ENCODE measurements at regions not wholly inside any gene's neighbourhood (a gene's known extent, or its start where the extent isn't known, plus 50 kb on each side); places are given as distances from the start of the nearest gene placed in this dataset.
"Not testable (repeated sequence)": the region's sequence is repeated elsewhere in the genome, so short reads cannot be mapped to it uniquely, and the experiment has no call there.

DNA sequence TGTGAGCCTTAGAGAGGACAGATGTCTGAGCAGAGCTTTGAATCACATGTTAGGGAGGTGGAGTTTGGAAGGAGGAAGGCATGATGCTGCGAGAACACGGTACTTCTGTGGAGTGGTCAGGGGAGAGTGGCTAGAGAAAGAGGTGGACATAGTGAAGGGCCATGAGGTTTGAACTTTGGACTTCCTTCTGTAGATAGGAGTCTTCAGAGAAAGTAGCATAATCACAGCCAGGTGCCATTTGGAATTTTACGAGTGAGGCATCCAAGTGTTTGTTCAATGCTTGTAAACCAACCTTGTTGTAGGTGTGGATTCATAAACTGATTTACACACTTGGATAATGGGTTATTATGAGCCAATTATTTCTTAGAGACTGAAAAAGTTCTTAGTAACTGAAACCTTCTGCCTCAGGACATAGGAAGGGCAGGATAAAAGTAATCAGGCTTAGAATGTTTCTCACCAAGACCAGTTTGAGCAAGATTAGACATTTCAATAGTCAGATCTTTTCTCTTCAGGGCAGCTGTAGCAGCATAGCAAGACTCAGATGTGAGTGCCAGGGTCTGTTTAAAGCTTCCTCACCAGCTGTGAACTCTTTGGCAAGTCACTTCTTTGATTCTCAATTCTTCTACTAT, 83.5 kb upstream of the HMCN1 start:
- Histone ChIP-seq H3K27me3 (no peaks in the 10 kb centered on the region), H3K27ac (no peak overlapping the region), H3K4me3 (no peak overlapping the region), H3K4me1 (no peaks in the 10 kb centered on the region), H3K9me3 (no peaks in the 10 kb centered on the region), H3K36me3 (no peaks in the 10 kb centered on the region)
- in situ Hi-C loops (cut with MboI; ENCODE audit: low sequenced_read_pairs in 4 of 4) (no loop called here), intact Hi-C loops (cut with DNase I; ENCODE audit: low total_unique reads) (no loop called here)
- TF ChIP-seq, protein P1, sequence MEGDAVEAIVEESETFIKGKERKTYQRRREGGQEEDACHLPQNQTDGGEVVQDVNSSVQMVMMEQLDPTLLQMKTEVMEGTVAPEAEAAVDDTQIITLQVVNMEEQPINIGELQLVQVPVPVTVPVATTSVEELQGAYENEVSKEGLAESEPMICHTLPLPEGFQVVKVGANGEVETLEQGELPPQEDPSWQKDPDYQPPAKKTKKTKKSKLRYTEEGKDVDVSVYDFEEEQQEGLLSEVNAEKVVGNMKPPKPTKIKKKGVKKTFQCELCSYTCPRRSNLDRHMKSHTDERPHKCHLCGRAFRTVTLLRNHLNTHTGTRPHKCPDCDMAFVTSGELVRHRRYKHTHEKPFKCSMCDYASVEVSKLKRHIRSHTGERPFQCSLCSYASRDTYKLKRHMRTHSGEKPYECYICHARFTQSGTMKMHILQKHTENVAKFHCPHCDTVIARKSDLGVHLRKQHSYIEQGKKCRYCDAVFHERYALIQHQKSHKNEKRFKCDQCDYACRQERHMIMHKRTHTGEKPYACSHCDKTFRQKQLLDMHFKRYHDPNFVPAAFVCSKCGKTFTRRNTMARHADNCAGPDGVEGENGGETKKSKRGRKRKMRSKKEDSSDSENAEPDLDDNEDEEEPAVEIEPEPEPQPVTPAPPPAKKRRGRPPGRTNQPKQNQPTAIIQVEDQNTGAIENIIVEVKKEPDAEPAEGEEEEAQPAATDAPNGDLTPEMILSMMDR (IDR thresholded peaks at IDR 0.05 in 4 of 5, conservative IDR thresholded peaks at IDR 0.05 in 1 of 5) = no peak
- no peak for TF ChIP-seq POLR2A (IDR thresholded peaks at IDR 0.05)
- DNase-seq (no peak), ATAC-seq (no peak)

DNA sequence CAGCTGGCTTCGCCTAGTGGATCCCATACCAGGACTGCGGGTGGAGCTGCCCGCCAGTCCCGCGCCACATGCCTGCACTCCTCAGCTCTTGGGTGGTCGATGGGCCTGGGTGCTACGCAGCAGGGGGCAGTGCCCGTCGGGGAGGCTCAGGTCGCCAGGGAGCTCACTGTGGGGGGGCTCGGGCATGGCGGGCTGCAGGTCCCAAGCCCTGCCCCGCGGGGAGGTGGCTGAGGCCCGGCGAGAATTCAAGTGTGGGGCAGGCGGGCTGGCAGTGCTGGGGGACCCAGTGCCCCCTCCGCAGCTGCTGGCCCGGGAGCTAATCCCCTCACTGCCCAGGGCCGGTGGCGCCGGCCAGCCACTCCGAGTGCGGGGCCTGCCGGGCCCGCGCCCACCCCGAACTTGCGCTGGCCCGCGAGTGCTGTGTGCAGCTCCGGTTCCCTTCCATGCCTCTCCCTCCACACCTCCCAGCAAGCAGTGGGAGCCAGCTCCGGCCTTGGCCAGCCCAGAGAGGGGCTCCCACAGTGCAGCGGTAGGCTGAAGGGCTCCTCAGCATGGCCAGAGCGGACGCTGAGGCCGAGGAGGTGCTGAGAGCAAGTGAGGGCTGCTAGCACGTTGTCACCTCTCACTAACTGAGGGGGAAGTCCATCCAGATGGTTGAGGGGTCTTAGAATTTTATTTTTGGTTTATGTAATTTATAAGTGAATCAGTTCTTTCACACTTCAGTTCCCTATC, 85.2 kb upstream of the HMCN1 start:
- in situ Hi-C loops (cut with MboI; ENCODE audit: low sequenced_read_pairs in 4 of 4) = no loop called here
- DNase-seq (no peak), ATAC-seq (no peak)
- H3K4me3 ChIP-seq = no peak overlapping the region
- H3K4me1 ChIP-seq = no peaks in the 10 kb centered on the region
- no peaks in the 10 kb centered on the region for H3K27me3 ChIP-seq
- H3K9me3 ChIP-seq = no peaks in the 10 kb centered on the region
- TF ChIP-seq POLR2A (IDR thresholded peaks at IDR 0.05) = no peak
- TF ChIP-seq, protein P1 (IDR thresholded peaks at IDR 0.05 in 4 of 5, conservative IDR thresholded peaks at IDR 0.05 in 1 of 5) = no peak
- H3K27ac ChIP-seq = no peak overlapping the region
- no peaks in the 10 kb centered on the region for H3K36me3 ChIP-seq
- intact Hi-C loops (cut with DNase I; ENCODE audit: low total_unique reads) = no loop called here

DNA sequence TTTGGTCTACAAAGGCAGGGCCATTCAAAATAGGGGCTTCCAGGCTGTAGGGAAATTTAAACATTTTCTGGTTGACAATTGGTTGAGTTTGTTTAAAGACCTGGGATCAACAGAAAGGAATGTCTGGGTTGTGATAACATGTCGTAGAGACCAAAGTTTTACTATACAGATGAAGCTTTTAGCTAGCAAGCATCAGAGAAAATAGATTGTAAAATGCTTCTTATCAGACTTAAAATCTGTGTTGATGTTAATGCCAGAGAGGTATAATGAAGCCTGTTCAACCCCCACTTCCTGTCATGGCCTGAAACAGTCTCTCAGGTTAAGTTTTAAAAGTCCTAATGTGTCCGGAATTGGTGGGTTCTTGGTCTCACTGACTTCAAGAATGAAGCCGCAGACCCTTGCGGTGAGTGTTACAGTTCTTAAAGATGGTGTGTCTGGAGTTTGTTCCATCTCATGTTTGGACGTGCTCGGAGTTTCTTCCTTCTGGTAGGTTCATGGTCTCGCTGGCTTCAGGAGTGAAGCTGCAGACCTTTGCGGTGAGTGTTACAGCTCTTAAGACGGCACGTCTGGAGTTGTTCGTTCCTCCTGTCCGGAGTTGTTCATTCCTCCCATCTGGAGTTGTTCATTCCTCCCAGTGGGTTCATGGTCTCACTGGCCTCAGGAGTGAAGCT, 86.5 kb upstream of the HMCN1 start:
- intact Hi-C loops (cut with DNase I; ENCODE audit: low total_unique reads); H3K36me3 ChIP-seq; H3K9me3 ChIP-seq; DNase-seq; in situ Hi-C loops (cut with MboI; ENCODE audit: low sequenced_read_pairs in 4 of 4); H3K27ac ChIP-seq; H3K27me3 ChIP-seq; H3K4me3 ChIP-seq; ATAC-seq; H3K4me1 ChIP-seq: not testable (repeated sequence)

DNA sequence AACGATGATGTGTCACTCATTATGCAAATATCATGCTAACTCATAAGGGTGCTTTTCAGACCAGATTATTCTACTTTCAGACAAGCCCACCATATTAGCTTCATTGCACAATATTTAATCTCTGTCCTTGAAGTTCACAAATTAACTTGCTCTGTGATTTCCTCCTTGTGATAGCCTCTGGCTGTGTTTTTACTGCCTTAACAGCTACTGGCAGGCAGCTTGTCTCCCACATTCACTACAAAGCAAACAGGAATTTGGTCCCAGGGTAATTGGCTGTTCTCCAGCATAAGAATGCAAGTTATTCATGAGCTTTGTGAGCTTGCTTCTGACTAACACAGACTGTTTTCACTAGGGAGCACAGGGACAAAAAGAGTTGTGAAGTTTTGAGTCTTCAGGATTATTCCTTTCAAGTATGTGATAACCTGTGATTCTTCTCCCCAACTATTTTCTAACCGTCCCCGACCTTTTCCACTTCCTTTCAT, 87.9 kb upstream of the HMCN1 start:
- H3K27me3 ChIP-seq = no peaks in the 10 kb centered on the region
- ATAC-seq (peak; percentile 63 to 70), DNase-seq (no peak)
- H3K4me3 ChIP-seq = no peak overlapping the region
- intact Hi-C loops (cut with DNase I; ENCODE audit: low total_unique reads) = no loop called here
- TF ChIP-seq POLR2A (IDR thresholded peaks at IDR 0.05) = no peak
- TF ChIP-seq, protein P1 (IDR thresholded peaks at IDR 0.05 in 4 of 5, conservative IDR thresholded peaks at IDR 0.05 in 1 of 5) = no peak
- in situ Hi-C loops (cut with MboI; ENCODE audit: low sequenced_read_pairs in 4 of 4) = no loop called here
- no peaks in the 10 kb centered on the region for H3K9me3 ChIP-seq
- no peaks in the 10 kb centered on the region for H3K36me3 ChIP-seq
- peak overlapping the region in 2 of 4 donors; percentile 27 to 36 for H3K27ac ChIP-seq
- no peaks in the 10 kb centered on the region for H3K4me1 ChIP-seq

DNA sequence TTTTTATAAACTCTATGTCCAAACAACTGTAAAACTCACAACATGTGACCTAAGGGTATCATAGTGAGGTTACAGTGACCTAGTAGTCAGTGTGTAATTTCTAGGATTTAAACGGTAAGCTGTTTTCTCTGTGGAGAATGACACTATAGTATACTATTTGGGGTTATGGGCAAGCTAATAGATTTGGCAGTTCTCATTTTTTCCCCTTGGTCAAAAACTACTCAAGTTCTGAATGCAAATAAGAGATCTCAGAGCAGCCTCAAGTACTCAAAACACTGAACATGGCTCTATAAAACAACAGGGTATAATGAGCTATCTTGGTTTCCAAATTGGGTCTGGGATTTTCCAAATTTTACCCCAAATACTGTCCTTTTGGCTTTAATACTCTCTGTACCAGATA, 88.5 kb upstream of the HMCN1 start:
- no peaks in the 10 kb centered on the region for H3K27me3 ChIP-seq
- ATAC-seq (no peak), DNase-seq (no peak)
- intact Hi-C loops (cut with DNase I; ENCODE audit: low total_unique reads) (no loop called here), in situ Hi-C loops (cut with MboI; ENCODE audit: low sequenced_read_pairs in 4 of 4) (no loop called here)
- no peaks in the 10 kb centered on the region for H3K36me3 ChIP-seq
- H3K4me1 ChIP-seq = no peaks in the 10 kb centered on the region
- H3K9me3 ChIP-seq = no peaks in the 10 kb centered on the region
- no peak overlapping the region for H3K4me3 ChIP-seq
- TF ChIP-seq, protein P1 (IDR thresholded peaks at IDR 0.05 in 4 of 5, conservative IDR thresholded peaks at IDR 0.05 in 1 of 5) = no peak
- TF ChIP-seq POLR2A (IDR thresholded peaks at IDR 0.05) = no peak
- peak overlapping the region in 2 of 4 donors; percentile 11 to 27 for H3K27ac ChIP-seq
